Type B pancreatic cell (in vitro differentiated cells): ENCODE measurements at regions not wholly inside any gene's neighbourhood (a gene's known extent, or its start where the extent isn't known, plus 50 kb on each side); places are given as distances from the start of the nearest gene placed in this dataset.

Source experiments
- DNase-seq: peaks from one replicate; pipeline ENCODE4 v3.0.0; 2021; ENCODE audit warnings: mixed read lengths; ENCODE audit not compliant: unreplicated experiment; ENCODE audit errors: extremely low spot score
- H3K27ac Mint-ChIP-seq: 2 replicates; pipeline ENCODE4 v1.8.0; 2021; ENCODE audit warnings: mild to moderate bottlenecking, mixed read lengths
- H3K27me3 Mint-ChIP-seq: 2 replicates; pipeline ENCODE4 v1.8.0; 2021; ENCODE audit warnings: mixed read lengths
- H3K36me3 Mint-ChIP-seq: 2 replicates; pipeline ENCODE4 v1.8.0; 2021; ENCODE audit warnings: mixed read lengths
- H3K4me1 Mint-ChIP-seq: one replicate; pipeline ENCODE4 v1.8.0; 2021; ENCODE audit warnings: mixed read lengths; ENCODE audit not compliant: unreplicated experiment
- H3K4me3 Mint-ChIP-seq: 2 replicates; pipeline ENCODE4 v1.8.0; 2021; ENCODE audit warnings: mild to moderate bottlenecking, mixed read lengths
- H3K9me3 Mint-ChIP-seq: 2 replicates; pipeline ENCODE4 v1.8.0; 2021; ENCODE audit warnings: mixed read lengths
- TF ChIP-seq, protein P1 (sequence below): fragments of 200-600 bp; sonication (generic); conservative IDR thresholded peaks from 2 replicates; pipeline ENCODE4 v1.5.0; 2021; ENCODE audit warnings: antibody characterized with exemption, mild to moderate bottlenecking

DNA sequence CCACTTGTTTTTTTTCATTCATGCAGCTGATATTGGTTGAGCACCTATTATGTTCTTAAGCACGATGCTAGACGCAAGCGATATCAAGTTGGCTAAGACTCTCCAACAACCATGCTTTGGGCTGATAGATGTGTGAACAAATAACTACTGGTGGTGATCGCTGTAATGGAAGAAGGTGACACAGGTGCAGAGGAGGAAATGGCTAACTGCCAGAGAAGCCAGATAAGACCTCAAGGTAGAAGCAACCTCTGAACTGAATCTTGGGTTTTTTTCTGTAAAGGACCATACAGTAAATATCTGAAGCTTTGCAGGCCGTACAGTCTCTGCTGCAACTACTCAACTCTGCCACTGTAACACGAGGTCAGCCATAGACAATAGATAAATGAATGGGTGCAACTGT is 97.9 kb downstream of the C17orf67 start:
- TF ChIP-seq, protein P1, sequence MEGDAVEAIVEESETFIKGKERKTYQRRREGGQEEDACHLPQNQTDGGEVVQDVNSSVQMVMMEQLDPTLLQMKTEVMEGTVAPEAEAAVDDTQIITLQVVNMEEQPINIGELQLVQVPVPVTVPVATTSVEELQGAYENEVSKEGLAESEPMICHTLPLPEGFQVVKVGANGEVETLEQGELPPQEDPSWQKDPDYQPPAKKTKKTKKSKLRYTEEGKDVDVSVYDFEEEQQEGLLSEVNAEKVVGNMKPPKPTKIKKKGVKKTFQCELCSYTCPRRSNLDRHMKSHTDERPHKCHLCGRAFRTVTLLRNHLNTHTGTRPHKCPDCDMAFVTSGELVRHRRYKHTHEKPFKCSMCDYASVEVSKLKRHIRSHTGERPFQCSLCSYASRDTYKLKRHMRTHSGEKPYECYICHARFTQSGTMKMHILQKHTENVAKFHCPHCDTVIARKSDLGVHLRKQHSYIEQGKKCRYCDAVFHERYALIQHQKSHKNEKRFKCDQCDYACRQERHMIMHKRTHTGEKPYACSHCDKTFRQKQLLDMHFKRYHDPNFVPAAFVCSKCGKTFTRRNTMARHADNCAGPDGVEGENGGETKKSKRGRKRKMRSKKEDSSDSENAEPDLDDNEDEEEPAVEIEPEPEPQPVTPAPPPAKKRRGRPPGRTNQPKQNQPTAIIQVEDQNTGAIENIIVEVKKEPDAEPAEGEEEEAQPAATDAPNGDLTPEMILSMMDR: no peak
- peaks cover 6% of the 10 kb centered on the region for H3K4me1 Mint-ChIP-seq
- no peak for DNase-seq
- H3K4me3 Mint-ChIP-seq: no peak overlapping the region
- H3K36me3 Mint-ChIP-seq: no peaks in the 10 kb centered on the region
- peaks cover 8% of the 10 kb centered on the region for H3K27me3 Mint-ChIP-seq
- H3K9me3 Mint-ChIP-seq: peaks cover 14% of the 10 kb centered on the region
- no peak overlapping the region for H3K27ac Mint-ChIP-seq

DNA sequence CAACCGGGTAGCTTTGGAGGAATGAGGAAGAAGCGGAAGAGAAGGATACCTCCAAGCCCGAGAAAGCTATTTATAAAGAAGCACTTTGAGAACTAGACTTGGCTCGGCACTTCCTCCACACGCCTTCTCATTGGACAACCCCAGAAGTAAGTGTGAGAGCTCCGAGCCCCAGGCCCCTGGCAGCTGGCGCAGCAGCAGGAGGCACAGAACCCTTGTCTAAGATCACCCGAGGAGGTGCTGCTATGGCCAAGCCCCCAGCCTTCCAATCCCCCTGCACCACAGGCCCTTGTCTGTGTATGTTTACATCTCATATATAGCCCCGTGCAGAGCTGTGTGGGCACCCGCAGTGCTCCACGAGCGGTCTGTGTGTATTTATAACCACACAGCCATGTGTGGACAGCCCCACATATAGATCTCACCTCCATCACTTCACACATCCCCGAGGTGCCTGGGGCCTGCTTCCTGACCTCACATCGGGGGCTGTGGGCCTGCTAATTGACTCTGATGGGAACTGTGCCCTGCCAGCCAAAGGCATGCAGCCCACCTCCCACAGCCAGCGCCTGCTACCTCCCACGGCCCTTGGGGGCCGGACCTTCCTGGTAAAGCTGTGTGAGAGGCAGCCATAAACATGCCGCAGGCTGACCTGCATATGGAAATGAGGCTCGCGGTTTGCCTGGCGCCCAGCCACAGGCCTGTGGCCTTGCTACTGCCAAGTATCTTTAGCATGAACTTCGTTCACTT is 96.1 kb downstream of the C17orf67 start:
- no peak overlapping the region for H3K27ac Mint-ChIP-seq
- H3K36me3 Mint-ChIP-seq: no peaks in the 10 kb centered on the region
- TF ChIP-seq, protein P1: no peak
- no peak overlapping the region for H3K4me3 Mint-ChIP-seq
- peaks cover 6% of the 10 kb centered on the region for H3K4me1 Mint-ChIP-seq
- H3K27me3 Mint-ChIP-seq: peaks cover 11% of the 10 kb centered on the region
- peaks cover 9% of the 10 kb centered on the region for H3K9me3 Mint-ChIP-seq
- no peak for DNase-seq

DNA sequence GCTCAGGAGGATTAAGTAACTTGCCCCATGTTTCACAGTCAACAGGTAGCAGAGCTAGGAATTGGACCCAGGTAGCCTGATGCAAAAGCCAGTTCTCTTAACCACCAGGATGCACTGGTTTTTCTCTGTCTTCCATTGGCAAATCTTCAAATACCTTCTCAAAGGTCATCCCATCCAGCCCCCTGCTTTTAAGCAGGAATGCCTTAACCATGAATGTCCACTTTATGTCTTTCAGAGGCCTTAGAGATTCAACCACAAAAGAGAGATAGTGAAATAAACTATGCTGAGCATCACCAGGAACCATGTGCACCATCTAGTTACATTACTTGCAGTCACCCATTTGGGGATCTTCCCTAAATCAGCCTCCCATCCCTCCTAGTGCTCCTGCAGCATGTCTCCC is 94.3 kb downstream of the C17orf67 start:
- Mint-ChIP-seq H3K9me3 (peaks cover 17% of the 10 kb centered on the region), H3K4me3 (no peak overlapping the region), H3K36me3 (no peaks in the 10 kb centered on the region), H3K27me3 (peaks cover 11% of the 10 kb centered on the region), H3K4me1 (peaks cover 6% of the 10 kb centered on the region), H3K27ac (no peak overlapping the region)
- DNase-seq: no peak
- TF ChIP-seq, protein P1: no peak

DNA sequence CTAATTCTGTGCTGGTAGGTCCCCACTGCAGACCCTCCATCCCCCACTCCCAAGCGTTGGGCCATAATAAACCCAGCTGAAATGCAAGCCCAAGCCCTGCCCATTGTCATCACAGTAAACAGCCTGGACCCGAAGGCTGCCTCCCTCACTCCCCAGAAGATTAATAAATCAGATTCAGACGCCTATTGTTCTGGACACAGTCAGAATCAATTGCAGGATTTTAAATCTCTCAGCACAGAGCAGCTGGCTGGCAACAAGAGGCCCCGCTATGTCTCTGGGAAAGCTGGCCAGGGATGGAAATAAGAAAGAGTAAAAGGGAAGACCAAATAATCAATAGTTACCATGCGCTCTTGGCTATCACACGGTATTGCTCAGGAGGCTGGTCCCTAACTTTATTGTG is 93.9 kb downstream of the C17orf67 start:
- H3K36me3 Mint-ChIP-seq: no peaks in the 10 kb centered on the region
- H3K27ac Mint-ChIP-seq: no peak overlapping the region
- H3K27me3 Mint-ChIP-seq: peaks cover 11% of the 10 kb centered on the region
- DNase-seq: no peak
- TF ChIP-seq, protein P1: no peak
- peaks cover 17% of the 10 kb centered on the region for H3K9me3 Mint-ChIP-seq
- no peak overlapping the region for H3K4me3 Mint-ChIP-seq
- H3K4me1 Mint-ChIP-seq: peaks cover 6% of the 10 kb centered on the region

DNA sequence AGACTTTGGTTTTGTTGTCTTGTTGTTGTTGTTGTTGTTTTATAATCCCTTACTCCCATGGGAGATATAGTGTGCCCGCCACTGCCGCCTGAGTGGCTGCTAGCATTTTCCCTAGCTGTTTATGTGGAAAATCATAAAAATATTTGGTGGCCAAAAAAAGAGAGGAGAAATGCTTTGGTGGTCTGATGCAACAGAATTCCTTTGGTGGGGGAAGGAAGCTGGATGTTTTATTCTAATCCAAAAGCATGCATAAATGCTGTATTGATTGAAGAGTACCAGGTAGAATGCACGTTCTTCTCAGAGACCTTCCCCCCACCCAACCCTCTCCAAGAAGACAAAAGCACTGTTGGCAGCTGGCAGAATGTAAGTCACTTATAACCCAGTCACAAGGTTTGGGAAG is 93.2 kb downstream of the C17orf67 start:
- TF ChIP-seq, protein P1: no peak
- Mint-ChIP-seq H3K9me3 (peaks cover 17% of the 10 kb centered on the region), H3K27ac (no peak overlapping the region), H3K27me3 (peaks cover 11% of the 10 kb centered on the region), H3K4me1 (peaks cover 6% of the 10 kb centered on the region), H3K4me3 (no peak overlapping the region), H3K36me3 (no peaks in the 10 kb centered on the region)
- no peak for DNase-seq
